ENCODE measurements at regions not wholly inside any gene's neighbourhood (a gene's known extent, or its start where the extent isn't known, plus 50 kb on each side); places are given as distances from the start of the nearest gene placed in this dataset.

DNA sequence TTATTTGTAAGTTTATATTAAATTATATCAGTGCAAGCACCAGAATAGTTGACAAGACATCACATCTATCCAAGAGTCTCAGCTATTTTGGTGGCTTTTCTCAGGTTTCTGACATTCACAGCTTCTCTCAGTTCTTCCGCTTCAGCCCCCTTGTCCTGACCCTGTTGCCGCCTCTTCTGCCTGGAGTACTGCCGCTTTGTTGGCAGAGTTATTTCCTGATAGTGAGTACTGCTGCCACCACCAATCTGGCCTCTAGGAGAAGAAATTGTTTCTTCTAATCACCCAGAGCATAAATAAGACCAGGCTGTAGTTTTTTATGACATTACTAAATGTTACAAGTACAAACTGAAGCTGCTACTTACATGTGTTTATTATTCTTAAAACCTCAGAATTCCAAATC lies 470.1 kb downstream of the NSUN3 start:
- POLR2A ChIA-PET = no interaction called here
- H3K27ac ChIP-seq (ENCODE audit: low read length in 2 of 2) = no peak overlapping the region
- CTCF ChIA-PET = no interaction called here
- TF ChIP-seq, protein P1, sequence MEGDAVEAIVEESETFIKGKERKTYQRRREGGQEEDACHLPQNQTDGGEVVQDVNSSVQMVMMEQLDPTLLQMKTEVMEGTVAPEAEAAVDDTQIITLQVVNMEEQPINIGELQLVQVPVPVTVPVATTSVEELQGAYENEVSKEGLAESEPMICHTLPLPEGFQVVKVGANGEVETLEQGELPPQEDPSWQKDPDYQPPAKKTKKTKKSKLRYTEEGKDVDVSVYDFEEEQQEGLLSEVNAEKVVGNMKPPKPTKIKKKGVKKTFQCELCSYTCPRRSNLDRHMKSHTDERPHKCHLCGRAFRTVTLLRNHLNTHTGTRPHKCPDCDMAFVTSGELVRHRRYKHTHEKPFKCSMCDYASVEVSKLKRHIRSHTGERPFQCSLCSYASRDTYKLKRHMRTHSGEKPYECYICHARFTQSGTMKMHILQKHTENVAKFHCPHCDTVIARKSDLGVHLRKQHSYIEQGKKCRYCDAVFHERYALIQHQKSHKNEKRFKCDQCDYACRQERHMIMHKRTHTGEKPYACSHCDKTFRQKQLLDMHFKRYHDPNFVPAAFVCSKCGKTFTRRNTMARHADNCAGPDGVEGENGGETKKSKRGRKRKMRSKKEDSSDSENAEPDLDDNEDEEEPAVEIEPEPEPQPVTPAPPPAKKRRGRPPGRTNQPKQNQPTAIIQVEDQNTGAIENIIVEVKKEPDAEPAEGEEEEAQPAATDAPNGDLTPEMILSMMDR (IDR thresholded peaks at IDR 0.05) = no peak
- no peak for TF ChIP-seq EZH2 (IDR thresholded peaks at IDR 0.05; ENCODE audit: borderline replicate concordance, insufficient read depth, low read depth, low read length, poor library complexity, severe bottlenecking)
- no peaks in the 10 kb centered on the region for H3K4me1 ChIP-seq (ENCODE audit: control insufficient read depth in 2 of 2, insufficient read depth in 2 of 2, low read length in 2 of 2)
- H4K20me1 ChIP-seq (ENCODE audit: control insufficient read depth, insufficient read depth, low read length, poor library complexity, severe bottlenecking) = no peaks in the 10 kb centered on the region
- Mint-ChIP-seq H3K4me3 (no peak overlapping the region), H3K27ac (no peak overlapping the region), H3K27me3 (no peaks in the 10 kb centered on the region), H3K4me1 (no peaks in the 10 kb centered on the region), H3K9me3 (ENCODE audit: insufficient read depth) (no peaks in the 10 kb centered on the region)
- H2AFZ ChIP-seq (ENCODE audit: insufficient read depth, low read depth, low read length, poor library complexity, severe bottlenecking) = no peak overlapping the region
- ATAC-seq (ENCODE audit: low read depth) = no peak
- no peak overlapping the region for H3K9ac ChIP-seq (ENCODE audit: low read length)
- intact Hi-C loops (cut with micrococcal nuclease) = no loop called here
- 100% methylated on average over 1 of the region's 3 CpGs for WGBS (ENCODE audit: insufficient coverage)
- H3K4me3 ChIP-seq (ENCODE audit: control extremely low read depth in 1 of 5, extremely low read depth in 1 of 5, insufficient read depth in 1 of 5, low read depth in 2 of 5, low read length in 4 of 5) = no peak overlapping the region
- DNase-seq = no peak
- no peaks in the 10 kb centered on the region for H3K36me3 ChIP-seq (replicated peaks in 1 of 2; ENCODE audit: control extremely low read depth in 1 of 2, control insufficient read depth in 1 of 2, extremely low read depth in 1 of 2, insufficient read depth in 2 of 2, low read length in 1 of 2)
- H3K27me3 ChIP-seq (replicated peaks in 1 of 4; ENCODE audit: control extremely low read depth in 1 of 4, control insufficient read depth in 3 of 4, insufficient read depth in 4 of 4, low read length in 3 of 4) = no peaks in the 10 kb centered on the region
- no peaks in the 10 kb centered on the region for H3K79me2 ChIP-seq (ENCODE audit: control insufficient read depth, insufficient read depth, low read length)
- H3K4me2 ChIP-seq (replicated peaks; ENCODE audit: low read depth, low read length, poor library complexity, severe bottlenecking) = no peak overlapping the region
- peaks cover 0 to 3% (median 0%) of the 10 kb centered on the region in 3 donors for H3K9me3 ChIP-seq (ENCODE audit: control extremely low read depth in 1 of 3, control insufficient read depth in 2 of 3, insufficient read depth in 1 of 3, low read length in 2 of 3)

DNA sequence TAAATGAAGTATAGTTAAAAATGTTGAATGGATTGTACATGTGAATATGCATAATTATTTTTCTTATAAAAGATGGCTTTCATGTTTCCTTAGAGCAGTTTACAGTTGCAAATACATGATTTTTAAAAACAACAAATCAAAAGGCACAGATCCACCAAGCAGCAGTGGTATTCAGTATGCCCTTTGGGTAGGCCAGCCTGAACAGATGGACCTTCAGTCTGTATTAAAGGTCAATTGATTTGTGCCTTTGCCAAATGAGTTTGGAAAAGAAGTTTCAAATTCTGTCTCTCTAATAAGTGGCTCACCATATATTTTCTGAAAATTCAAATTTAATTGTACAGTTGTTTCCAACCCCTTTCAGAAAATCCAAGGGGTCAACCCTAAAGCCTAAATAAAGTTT lies 477.1 kb downstream of the NSUN3 start:
- ChIA-PET CTCF (no interaction called here), POLR2A (no interaction called here)
- DNase-seq = no peak
- H3K36me3 ChIP-seq (replicated peaks in 1 of 2; ENCODE audit: control extremely low read depth in 1 of 2, control insufficient read depth in 1 of 2, extremely low read depth in 1 of 2, insufficient read depth in 2 of 2, low read length in 1 of 2) = no peaks in the 10 kb centered on the region
- H3K9ac ChIP-seq (ENCODE audit: low read length) = no peak overlapping the region
- H2AFZ ChIP-seq (ENCODE audit: insufficient read depth, low read depth, low read length, poor library complexity, severe bottlenecking) = no peak overlapping the region
- ATAC-seq (ENCODE audit: low read depth) = no peak
- H3K4me1 ChIP-seq (ENCODE audit: control insufficient read depth in 2 of 2, insufficient read depth in 2 of 2, low read length in 2 of 2) = no peaks in the 10 kb centered on the region
- peaks cover 0 to 3% (median 0%) of the 10 kb centered on the region in 3 donors for H3K9me3 ChIP-seq (ENCODE audit: control extremely low read depth in 1 of 3, control insufficient read depth in 2 of 3, insufficient read depth in 1 of 3, low read length in 2 of 3)
- Mint-ChIP-seq H3K9me3 (ENCODE audit: insufficient read depth) (peaks cover 2% of the 10 kb centered on the region), H3K27me3 (no peaks in the 10 kb centered on the region), H3K27ac (no peak overlapping the region), H3K4me1 (no peaks in the 10 kb centered on the region), H3K4me3 (no peak overlapping the region)
- TF ChIP-seq, protein P1 (IDR thresholded peaks at IDR 0.05) = no peak
- no peak for TF ChIP-seq EZH2 (IDR thresholded peaks at IDR 0.05; ENCODE audit: borderline replicate concordance, insufficient read depth, low read depth, low read length, poor library complexity, severe bottlenecking)
- intact Hi-C loops (cut with micrococcal nuclease) = no loop called here
- no peak overlapping the region for H3K4me3 ChIP-seq (ENCODE audit: control extremely low read depth in 1 of 5, extremely low read depth in 1 of 5, insufficient read depth in 1 of 5, low read depth in 2 of 5, low read length in 4 of 5)
- no peaks in the 10 kb centered on the region for H3K27me3 ChIP-seq (replicated peaks in 1 of 4; ENCODE audit: control extremely low read depth in 1 of 4, control insufficient read depth in 3 of 4, insufficient read depth in 4 of 4, low read length in 3 of 4)
- no peak overlapping the region for H3K4me2 ChIP-seq (replicated peaks; ENCODE audit: low read depth, low read length, poor library complexity, severe bottlenecking)
- no peaks in the 10 kb centered on the region for H3K79me2 ChIP-seq (ENCODE audit: control insufficient read depth, insufficient read depth, low read length)
- no peak overlapping the region for H3K27ac ChIP-seq (ENCODE audit: low read length in 2 of 2)
- H4K20me1 ChIP-seq (ENCODE audit: control insufficient read depth, insufficient read depth, low read length, poor library complexity, severe bottlenecking) = no peaks in the 10 kb centered on the region

Measured in B cell (primary cell).